CD4-positive, alpha-beta T cell treated with Interleukin-17A for 4 hours (primary cell): ENCODE measurements at regions not wholly inside any gene's neighbourhood (a gene's known extent, or its start where the extent isn't known, plus 50 kb on each side); places are given as distances from the start of the nearest gene placed in this dataset.
"Not testable (repeated sequence)": the region's sequence is repeated elsewhere in the genome, so short reads cannot be mapped to it uniquely, and the experiment has no call there.

ENCODE experiments used
- DNase-seq: peaks from one replicate; pipeline ENCODE4 v3.0.0-alpha.2; 2020; ENCODE audit warnings: mixed read lengths

DNA sequence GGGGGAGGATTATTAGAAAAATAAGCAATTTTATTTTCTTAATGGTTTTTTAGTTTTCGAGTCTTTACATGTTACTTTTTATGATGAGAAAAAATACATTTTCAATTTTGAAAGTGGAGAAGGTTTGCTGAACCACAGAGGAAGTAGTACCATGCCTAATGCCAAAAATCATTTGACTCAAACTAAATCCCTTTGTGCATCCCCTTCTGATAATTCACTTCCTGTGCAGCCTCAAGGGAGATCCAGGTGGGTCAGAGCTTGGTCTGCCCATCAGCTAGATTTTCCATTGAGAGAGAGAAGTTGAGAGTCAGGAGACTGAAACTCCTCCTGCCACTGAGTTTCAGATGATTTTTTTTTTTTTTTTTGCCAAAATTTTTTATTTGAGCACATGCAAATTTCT is 571.7 kb downstream of the LIG4 start:
- DNase-seq = no peak

- DNase-seq = no peak
Observed at GRCh38 chr13:107642831-107643230, 572.5 kb downstream of the LIG4 start.

- DNase-seq = no peak
Observed at GRCh38 chr13:107641574-107641973, 573.8 kb downstream of the LIG4 start.

DNA sequence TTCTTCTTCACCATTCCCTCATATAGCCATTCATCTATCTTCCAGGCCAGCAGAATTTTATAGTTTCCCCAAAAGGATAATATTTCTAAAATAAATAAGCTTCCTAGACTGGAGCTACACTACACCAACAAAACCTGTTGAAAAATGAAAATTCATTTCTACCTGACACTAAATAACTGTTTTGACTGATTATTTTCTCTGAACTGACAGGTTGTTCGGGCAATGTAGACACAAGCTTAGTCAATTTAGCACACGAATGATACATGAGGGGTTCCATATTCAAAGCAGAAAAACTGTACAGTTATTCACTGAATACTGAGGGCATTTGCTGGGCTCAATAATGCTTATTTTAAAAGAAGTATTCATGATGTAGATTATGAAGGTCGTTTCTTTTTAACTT is 589.7 kb downstream of the LIG4 start:
- no peak for DNase-seq

DNA sequence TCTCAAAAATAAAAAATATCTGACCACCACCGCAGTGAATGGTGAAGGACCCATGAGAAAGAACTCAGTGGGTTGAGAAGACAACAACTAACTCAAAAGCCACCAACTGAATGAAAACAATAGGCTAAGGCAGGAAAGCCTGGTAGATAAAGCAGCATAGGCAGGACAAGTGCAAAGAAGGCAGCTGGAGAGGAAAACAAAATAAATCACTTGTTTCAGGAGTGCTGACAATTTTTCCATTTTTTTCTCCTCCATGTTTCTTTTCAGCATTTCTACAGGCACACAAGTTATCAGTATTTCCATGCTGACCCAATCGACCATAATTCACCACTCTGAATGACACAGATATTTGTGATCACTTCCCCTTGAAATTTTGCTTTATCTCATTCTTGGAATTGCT is 597.8 kb downstream of the LIG4 start:
- no peak for DNase-seq

DNA sequence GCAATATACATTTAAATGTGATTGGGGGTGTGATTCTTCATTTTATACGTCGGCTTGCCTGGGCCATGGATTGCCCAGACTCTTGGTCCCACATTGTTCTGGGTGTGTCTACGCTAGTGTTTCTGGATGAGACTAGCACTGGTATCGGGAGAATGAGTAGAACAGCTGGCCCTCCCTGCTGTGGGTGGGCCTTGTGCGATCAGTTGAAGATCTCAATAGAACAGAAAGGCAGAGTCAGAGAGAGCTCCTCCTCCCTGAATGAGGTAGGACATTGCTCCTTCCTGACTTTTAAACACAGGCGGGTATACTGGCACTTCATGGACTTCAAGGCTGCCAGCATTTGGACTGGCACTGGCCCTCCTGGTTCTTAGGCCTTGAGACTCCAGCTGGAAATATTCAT is 603.0 kb downstream of the LIG4 start:
- DNase-seq = no peak

GRCh38 chr13:107608736-107609135 is 606.6 kb downstream of the LIG4 start:
- DNase-seq = no peak

DNA sequence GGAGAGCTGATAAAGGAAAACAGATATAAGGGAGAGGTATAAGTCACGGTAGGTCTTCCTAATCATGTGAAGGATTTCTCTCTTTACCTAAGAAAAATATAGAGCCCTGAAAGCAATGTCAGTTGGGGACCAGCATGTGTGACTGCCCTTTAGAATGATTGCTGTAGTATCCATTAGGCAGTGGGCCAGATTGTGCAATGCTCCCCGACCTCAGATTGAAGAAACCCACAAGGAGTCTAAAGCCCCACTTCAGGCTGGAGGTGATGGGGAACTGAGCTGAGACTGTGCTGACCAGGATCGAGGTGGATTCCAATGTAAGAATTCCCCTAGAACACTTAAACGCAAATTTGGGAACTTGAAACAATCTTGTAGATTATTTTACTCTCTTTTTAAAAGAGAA is 614.4 kb downstream of the LIG4 start:
- no peak for DNase-seq

DNA sequence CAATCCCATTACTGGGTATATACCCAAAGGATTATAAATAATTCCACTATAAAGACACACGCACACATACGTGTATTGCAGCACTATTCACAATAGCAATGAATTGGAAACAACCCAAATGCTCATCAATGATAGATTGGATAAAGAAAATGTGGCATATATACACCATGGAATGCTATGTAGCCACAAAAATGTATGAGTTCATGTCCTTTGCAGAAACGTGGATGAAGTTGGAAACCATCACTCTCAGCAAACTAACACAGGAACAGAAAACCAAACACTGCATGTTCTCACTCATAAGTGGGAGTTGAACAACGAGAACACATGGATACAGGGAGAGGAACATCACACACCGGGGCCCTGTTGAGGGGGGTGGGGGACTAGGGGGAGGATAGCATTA is 619.0 kb downstream of the LIG4 start:
- DNase-seq = not testable (repeated sequence)

DNA sequence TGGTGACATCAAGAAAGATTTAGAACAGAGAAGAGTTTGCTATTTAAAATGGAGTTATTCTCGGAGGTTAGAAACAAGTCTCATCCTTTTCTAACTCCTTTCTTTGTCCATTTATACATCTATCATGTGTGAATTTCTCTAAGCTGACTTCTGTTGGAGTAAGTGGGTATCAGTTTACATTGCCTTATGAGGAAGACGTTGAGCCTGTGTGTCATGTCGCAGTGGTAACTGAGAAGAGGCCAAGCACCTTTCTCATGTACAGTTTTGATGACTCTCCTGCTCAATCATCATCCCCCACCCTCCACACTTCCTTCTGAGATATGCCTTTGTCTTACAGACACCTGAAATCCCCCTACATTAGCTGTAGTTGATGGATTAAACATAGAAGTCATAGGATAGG is 624.8 kb downstream of the LIG4 start:
- no peak for DNase-seq

- DNase-seq = no peak
Observed at GRCh38 chr13:107587681-107588080, 627.7 kb downstream of the LIG4 start.

DNA sequence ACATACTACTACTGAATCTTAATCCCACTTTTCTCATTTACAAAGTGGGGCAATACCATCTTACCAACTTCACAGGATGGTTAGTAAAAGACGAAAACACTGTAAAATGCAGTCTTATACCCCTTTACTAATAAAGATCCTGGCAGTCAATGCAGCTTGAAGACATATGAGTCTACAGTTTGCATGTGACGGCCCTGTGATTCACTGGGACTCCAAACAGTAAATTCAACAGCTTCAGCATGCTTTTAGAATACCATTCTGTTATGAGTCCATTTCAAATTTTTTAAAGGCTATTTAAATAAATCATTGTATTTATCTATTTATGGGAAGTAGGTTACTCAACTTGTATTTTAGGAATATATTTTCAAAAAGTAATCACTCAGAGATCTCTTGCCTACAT is 629.1 kb downstream of the LIG4 start:
- DNase-seq = no peak

DNA sequence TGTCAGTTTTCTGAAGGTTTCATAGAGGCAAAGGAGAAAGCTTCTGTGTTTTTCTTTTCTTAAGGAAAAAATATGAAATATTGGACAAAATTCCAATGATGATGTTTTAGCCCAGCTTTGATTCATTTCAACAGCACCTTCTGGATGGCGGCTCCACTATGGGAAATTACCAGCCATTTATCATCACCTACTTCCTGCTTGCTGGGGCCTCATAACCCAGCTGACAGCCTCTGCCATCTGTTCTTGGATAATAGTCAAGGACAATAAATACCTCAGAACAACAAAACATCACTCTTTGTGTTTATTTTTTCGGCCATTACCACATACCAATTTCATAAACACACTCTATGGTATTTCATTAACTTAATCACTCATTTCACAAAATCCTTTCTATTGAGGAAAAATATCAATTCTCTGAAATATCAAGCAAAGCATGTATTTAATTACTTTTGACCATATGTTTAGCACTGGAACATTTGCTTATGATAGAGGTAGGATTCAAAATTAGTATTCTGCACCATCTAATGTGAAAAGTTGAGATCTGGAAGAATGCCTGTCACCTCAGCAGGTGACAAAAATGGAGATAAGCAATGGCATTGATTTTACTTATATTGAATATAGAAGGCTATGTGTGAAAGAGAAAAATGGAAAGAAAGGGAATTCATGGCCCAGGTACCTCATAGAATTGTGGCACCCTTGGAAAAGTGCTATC is 629.7 kb downstream of the LIG4 start:
- DNase-seq = no peak

DNA sequence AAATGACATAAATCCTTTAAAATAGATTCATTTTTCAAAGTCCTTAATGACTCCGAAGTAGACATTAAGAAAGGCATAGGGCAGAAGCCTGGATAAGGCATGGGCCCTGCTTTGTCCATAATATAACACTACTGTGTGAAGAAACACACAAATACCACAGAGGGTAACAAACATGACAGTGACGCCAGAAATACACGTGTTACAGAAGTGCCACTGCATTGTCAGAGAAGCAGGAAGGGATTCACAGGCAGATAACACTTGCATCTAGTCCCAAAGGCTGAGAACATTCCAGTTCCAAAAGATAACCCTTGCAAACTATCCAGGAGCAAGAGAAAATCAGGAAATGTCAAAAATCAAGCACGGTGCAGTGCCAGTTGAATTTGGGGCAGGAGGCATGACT is 633.2 kb downstream of the LIG4 start:
- no peak for DNase-seq

- no peak for DNase-seq
Observed at GRCh38 chr13:107580741-107581412, 634.5 kb downstream of the LIG4 start.

- DNase-seq = no peak
Observed at GRCh38 chr13:107576430-107576829, 638.9 kb downstream of the LIG4 start.

- no peak for DNase-seq
Observed at GRCh38 chr13:107574517-107575210, 640.7 kb downstream of the LIG4 start.

GRCh38 chr13:107573184-107573583 is 642.2 kb downstream of the LIG4 start:
- DNase-seq = no peak

DNA sequence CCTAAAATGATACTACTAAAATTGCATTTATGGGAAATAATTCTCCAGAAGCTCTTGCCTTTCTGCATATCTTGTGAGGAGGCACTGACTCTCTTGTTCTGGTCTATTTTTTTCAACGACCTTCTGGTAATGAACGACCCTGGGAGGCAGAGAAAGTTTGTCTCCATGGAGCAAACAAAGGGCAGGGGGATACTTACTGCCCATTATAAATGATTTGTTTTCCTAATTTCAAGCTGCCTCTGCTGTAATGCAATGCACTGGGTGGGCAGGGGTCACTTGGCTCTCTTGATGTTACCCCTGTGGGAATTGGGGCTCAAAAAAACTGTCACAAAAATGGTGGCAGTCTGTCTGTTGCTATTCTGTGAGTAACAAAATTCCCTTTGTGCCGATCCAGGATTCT is 643.2 kb downstream of the LIG4 start:
- DNase-seq = no peak

DNA sequence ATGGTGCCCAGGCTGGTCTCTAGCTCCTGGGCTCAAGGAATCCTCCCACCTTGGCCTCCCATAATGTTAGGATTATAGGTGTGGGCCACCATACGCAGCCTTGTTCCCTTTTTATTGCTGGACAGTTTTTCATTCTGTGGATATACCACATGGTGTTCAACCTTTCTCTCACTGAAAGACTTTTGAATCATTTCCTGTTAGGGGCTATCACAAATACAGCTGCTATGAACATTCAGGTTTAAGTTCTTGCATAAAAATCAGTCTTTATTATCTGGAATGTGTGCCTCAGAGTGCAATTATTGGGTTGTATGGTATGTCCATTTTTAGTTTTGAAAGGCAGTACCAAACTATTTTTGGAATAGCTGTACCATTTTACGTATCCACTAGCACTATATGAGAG is 647.2 kb downstream of the LIG4 start:
- DNase-seq = no peak

- DNase-seq = no peak
Observed at GRCh38 chr13:107563099-107563925, 652.0 kb downstream of the LIG4 start.

- no peak for DNase-seq
Observed at GRCh38 chr13:107562203-107562602, 653.1 kb downstream of the LIG4 start.

- no peak for DNase-seq
Observed at GRCh38 chr13:107554460-107554859, 660.9 kb downstream of the LIG4 start.
